GM18502 (cell line): ENCODE measurements at regions not wholly inside any gene's neighbourhood (a gene's known extent, or its start where the extent isn't known, plus 50 kb on each side); places are given as distances from the start of the nearest gene placed in this dataset.
"Not testable (repeated sequence)": the region's sequence is repeated elsewhere in the genome, so short reads cannot be mapped to it uniquely, and the experiment has no call there.

Experiments
- ATAC-seq: cut with Tn5 transposase; IDR thresholded peaks from one replicate; pipeline ENCODE4 v1.9.1; 2021; ENCODE audit warnings: mild to moderate bottlenecking; ENCODE audit not compliant: unreplicated experiment, poor library complexity

GRCh38 chr20:22529150-22530019 is 55.0 kb downstream of the FOXA2 start:
- ATAC-seq = no peak

GRCh38 chr20:22526512-22527012 is 57.8 kb downstream of the FOXA2 start:
- no peak for ATAC-seq

- ATAC-seq = no peak
Measured at GRCh38 chr20:22525821-22526220, 58.6 kb downstream of the FOXA2 start.

- ATAC-seq = no peak
Measured at GRCh38 chr20:22525069-22525820, 59.1 kb downstream of the FOXA2 start.

GRCh38 chr20:22524393-22525015 is 59.9 kb downstream of the FOXA2 start:
- no peak for ATAC-seq

GRCh38 chr20:22523499-22524392 is 60.6 kb downstream of the FOXA2 start:
- ATAC-seq = no peak

- no peak for ATAC-seq
Measured at GRCh38 chr20:22523128-22523498, 61.3 kb downstream of the FOXA2 start.

- ATAC-seq = no peak
Measured at GRCh38 chr20:22522701-22523100, 61.7 kb downstream of the FOXA2 start.

GRCh38 chr20:22521940-22522339 is 62.4 kb downstream of the FOXA2 start:
- ATAC-seq = not testable (repeated sequence)

GRCh38 chr20:22520381-22520780 is 64.0 kb downstream of the FOXA2 start:
- no peak for ATAC-seq

GRCh38 chr20:22515264-22515663 is 69.1 kb downstream of the FOXA2 start:
- no peak for ATAC-seq

- no peak for ATAC-seq
Measured at GRCh38 chr20:22513574-22513973, 70.8 kb downstream of the FOXA2 start.

- ATAC-seq = no peak
Measured at GRCh38 chr20:22512911-22513489, 71.4 kb downstream of the FOXA2 start.

- no peak for ATAC-seq
Measured at GRCh38 chr20:22511943-22512910, 72.1 kb downstream of the FOXA2 start.

GRCh38 chr20:22509843-22510147 is 74.6 kb downstream of the FOXA2 start:
- ATAC-seq = no peak

GRCh38 chr20:22509090-22509842 is 75.1 kb downstream of the FOXA2 start:
- ATAC-seq = no peak

- no peak for ATAC-seq
Measured at GRCh38 chr20:22508426-22508825, 75.9 kb downstream of the FOXA2 start.
